OCI-LY1 (cell line): ENCODE measurements at regions not wholly inside any gene's neighbourhood (a gene's known extent, or its start where the extent isn't known, plus 50 kb on each side); places are given as distances from the start of the nearest gene placed in this dataset.
A peak's percentile ranks its signal among the peaks of the same experiment; 100 is the strongest.

ENCODE experiments used
- H2AFZ ChIP-seq: fragments of 200-600 bp; sonication (generic), shearing (Covaris generic); 2 replicates; pipeline ENCODE4 v1.6.0; 2014; ENCODE audit warnings: antibody characterized with exemption, mild to moderate bottlenecking, low read length
- H3F3A ChIP-seq: fragments of 200-600 bp; sonication (generic), shearing (Covaris generic); 2 replicates; pipeline ENCODE4 v1.6.0; 2014; ENCODE audit warnings: mild to moderate bottlenecking, antibody characterized with exemption, low read length, moderate library complexity; ENCODE audit not compliant: insufficient read depth
- H3K27ac ChIP-seq: fragments of 200-600 bp; sonication (generic); 2 replicates; pipeline ENCODE4 v1.5.1; 2014; ENCODE audit warnings: low read length, mixed run types, mild to moderate bottlenecking, low read depth; ENCODE audit not compliant: poor library complexity, severe bottlenecking
- H3K27me3 ChIP-seq: fragments of 200-600 bp; sonication (generic); 2 replicates; pipeline ENCODE4 v1.6.0; 2014; ENCODE audit warnings: antibody characterized with exemption, mild to moderate bottlenecking, low read length, moderate library complexity; ENCODE audit not compliant: insufficient read depth
- H3K36me3 ChIP-seq: fragments of 200-600 bp; sonication (generic); 2 replicates; pipeline ENCODE4 v1.6.1; 2014; ENCODE audit warnings: mild to moderate bottlenecking, antibody characterized with exemption, low read length, moderate library complexity, mixed read lengths; ENCODE audit not compliant: insufficient read depth
- H3K4me1 ChIP-seq: fragments of 200-600 bp; sonication (generic); 2 replicates; pipeline ENCODE4 v1.5.1; 2014; ENCODE audit warnings: mild to moderate bottlenecking, low read length, moderate library complexity; ENCODE audit not compliant: insufficient read depth, severe bottlenecking
- H3K4me2 ChIP-seq: fragments of 200-600 bp; sonication (generic), shearing (Covaris generic); 2 replicates; pipeline ENCODE4 v1.6.1; 2014; ENCODE audit warnings: low read length
- H3K4me3 ChIP-seq: fragments of 200-600 bp; sonication (generic); 2 replicates; pipeline ENCODE4 v1.5.1; 2014; ENCODE audit warnings: low read length, low read depth, mild to moderate bottlenecking, mixed read lengths; ENCODE audit not compliant: poor library complexity, severe bottlenecking
- H3K79me2 ChIP-seq: fragments of 200-600 bp; shearing (Covaris generic); 2 replicates; pipeline ENCODE4 v1.6.1; 2016; ENCODE audit warnings: mixed run types, low read length, mixed read lengths; ENCODE audit not compliant: insufficient read depth
- H3K9ac ChIP-seq: fragments of 200-600 bp; sonication (generic), shearing (Covaris generic); 2 replicates; pipeline ENCODE4 v1.6.1; 2014; ENCODE audit warnings: mild to moderate bottlenecking, low read length, mixed read lengths
- H3K9me2 ChIP-seq: fragments of 200-600 bp; sonication (generic), shearing (Covaris generic); 2 replicates; pipeline ENCODE4 v1.6.1; 2014; ENCODE audit warnings: low read depth, mild to moderate bottlenecking, low read length, mixed read lengths
- H3K9me3 ChIP-seq: fragments of 200-600 bp; shearing (Covaris generic); 2 replicates; pipeline ENCODE4 v1.6.1; 2014; ENCODE audit warnings: low read length, mixed read lengths
- H4K20me1 ChIP-seq: fragments of 200-600 bp; sonication (generic), shearing (Covaris generic); 2 replicates; pipeline ENCODE4 v1.6.0; 2016; ENCODE audit warnings: mild to moderate bottlenecking, low read length; ENCODE audit not compliant: insufficient read depth
- EZH2 ChIP-seq: fragments of 200-600 bp; sonication (generic), shearing (Covaris generic); IDR thresholded peaks from 2 replicates; pipeline ENCODE4 v1.8.0; 2017; ENCODE audit warnings: borderline replicate concordance, mixed run types, mild to moderate bottlenecking, antibody characterized with exemption, low read length, moderate library complexity, mixed read lengths
- TF ChIP-seq, protein P1 (sequence below): fragments of 200-600 bp; sonication (generic), shearing (Covaris generic); IDR thresholded peaks from 2 replicates; pipeline ENCODE4 v1.5.1; 2017; ENCODE audit warnings: mild to moderate bottlenecking, antibody characterized with exemption, low read length, moderate library complexity, mixed read lengths

DNA sequence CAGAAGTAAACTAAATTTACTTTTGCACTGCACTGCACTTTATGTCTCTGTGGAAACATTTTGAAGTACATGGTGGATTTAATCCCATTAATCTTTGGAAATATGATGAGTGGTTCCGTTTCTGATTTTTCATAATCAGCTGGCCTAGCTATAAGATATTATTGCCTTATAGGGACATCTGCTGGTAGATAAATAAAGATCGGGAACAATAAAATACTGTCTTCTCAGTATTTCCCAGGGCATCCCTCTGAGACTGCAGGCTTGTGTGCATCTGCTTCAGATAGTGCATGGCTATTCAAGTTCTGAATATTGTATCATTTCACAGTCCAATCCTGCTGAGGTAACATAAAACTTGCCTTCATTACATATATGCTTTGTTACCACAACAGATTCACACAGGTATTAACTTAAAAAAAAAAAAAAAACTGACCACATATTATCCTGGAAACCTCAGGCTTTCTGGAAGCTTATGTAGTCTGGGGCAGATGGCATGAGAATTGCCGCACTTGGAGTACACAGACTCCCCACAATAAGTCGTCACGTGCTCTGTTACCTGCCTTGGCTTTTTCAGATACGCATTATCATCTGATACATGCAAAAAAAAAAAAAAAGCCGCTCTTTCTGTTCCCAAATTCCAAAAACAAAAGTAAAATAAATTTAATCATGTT is 330.8 kb upstream of the AGTR1 start:
- no peaks in the 10 kb centered on the region for H3K9me3 ChIP-seq
- no peaks in the 10 kb centered on the region for H3F3A ChIP-seq
- no peaks in the 10 kb centered on the region for H4K20me1 ChIP-seq
- no peak overlapping the region for H2AFZ ChIP-seq
- H3K27ac ChIP-seq: no peak overlapping the region
- H3K4me1 ChIP-seq: no peaks in the 10 kb centered on the region
- H3K4me3 ChIP-seq: no peak overlapping the region
- no peak overlapping the region for H3K9ac ChIP-seq
- no peak overlapping the region for H3K4me2 ChIP-seq
- H3K79me2 ChIP-seq: no peaks in the 10 kb centered on the region
- no peak for TF ChIP-seq EZH2
- TF ChIP-seq, protein P1, sequence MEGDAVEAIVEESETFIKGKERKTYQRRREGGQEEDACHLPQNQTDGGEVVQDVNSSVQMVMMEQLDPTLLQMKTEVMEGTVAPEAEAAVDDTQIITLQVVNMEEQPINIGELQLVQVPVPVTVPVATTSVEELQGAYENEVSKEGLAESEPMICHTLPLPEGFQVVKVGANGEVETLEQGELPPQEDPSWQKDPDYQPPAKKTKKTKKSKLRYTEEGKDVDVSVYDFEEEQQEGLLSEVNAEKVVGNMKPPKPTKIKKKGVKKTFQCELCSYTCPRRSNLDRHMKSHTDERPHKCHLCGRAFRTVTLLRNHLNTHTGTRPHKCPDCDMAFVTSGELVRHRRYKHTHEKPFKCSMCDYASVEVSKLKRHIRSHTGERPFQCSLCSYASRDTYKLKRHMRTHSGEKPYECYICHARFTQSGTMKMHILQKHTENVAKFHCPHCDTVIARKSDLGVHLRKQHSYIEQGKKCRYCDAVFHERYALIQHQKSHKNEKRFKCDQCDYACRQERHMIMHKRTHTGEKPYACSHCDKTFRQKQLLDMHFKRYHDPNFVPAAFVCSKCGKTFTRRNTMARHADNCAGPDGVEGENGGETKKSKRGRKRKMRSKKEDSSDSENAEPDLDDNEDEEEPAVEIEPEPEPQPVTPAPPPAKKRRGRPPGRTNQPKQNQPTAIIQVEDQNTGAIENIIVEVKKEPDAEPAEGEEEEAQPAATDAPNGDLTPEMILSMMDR: peak; percentile 25; the same call in 1 of the 2 replicates
- no peaks in the 10 kb centered on the region for H3K27me3 ChIP-seq
- H3K36me3 ChIP-seq: no peaks in the 10 kb centered on the region
- no peaks in the 10 kb centered on the region for H3K9me2 ChIP-seq

DNA sequence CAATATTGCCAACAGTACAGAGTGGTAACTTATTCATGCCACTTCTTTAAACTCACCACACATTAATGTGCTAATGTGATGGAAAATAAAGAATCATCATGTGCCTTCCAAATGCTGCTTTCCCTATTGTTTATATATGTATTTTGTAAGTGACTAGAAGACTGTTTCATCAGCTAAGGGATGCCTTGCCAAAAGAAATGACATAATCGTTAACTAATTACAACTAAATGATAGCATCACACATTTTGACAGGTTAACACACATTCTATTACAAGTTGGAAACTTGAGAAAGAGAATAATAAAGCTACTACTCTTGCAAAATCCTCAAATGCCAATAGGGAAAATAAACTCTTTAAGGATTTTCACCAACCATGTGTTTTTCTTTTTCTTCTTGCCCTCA is 329.9 kb upstream of the AGTR1 start:
- H3K4me1 ChIP-seq: no peaks in the 10 kb centered on the region
- no peak for TF ChIP-seq EZH2
- TF ChIP-seq, protein P1: no peak
- H3K27ac ChIP-seq: no peak overlapping the region
- no peak overlapping the region for H2AFZ ChIP-seq
- no peak overlapping the region for H3K9ac ChIP-seq
- no peaks in the 10 kb centered on the region for H3K36me3 ChIP-seq
- H4K20me1 ChIP-seq: no peaks in the 10 kb centered on the region
- H3F3A ChIP-seq: no peaks in the 10 kb centered on the region
- no peaks in the 10 kb centered on the region for H3K27me3 ChIP-seq
- H3K79me2 ChIP-seq: no peaks in the 10 kb centered on the region
- H3K9me2 ChIP-seq: no peaks in the 10 kb centered on the region
- no peak overlapping the region for H3K4me2 ChIP-seq
- no peaks in the 10 kb centered on the region for H3K9me3 ChIP-seq
- H3K4me3 ChIP-seq: no peak overlapping the region

DNA sequence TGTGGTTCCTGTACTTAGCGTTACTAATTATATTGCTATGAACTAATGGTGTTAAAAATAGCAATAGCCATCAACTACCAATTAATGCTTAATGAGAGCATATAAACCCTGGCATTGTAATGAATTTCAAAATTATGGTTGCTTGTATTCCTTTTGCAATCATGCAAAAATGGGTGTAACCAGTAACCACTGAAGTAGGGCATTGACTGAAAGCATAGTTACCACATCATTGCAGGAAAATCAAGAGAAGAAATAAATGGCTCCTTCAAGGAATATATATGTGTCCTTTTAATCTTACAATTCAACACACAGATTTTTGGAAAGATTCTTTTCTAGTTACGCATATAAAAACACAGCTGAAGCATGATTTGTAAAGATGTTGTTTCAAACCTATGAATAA is 328.3 kb upstream of the AGTR1 start:
- Histone ChIP-seq H4K20me1 (no peaks in the 10 kb centered on the region), H3K9me3 (no peaks in the 10 kb centered on the region), H3K36me3 (no peaks in the 10 kb centered on the region), H3K9ac (no peak overlapping the region), H3K4me2 (no peak overlapping the region), H3K27ac (no peak overlapping the region), H2AFZ (no peak overlapping the region), H3F3A (no peaks in the 10 kb centered on the region), H3K79me2 (no peaks in the 10 kb centered on the region), H3K27me3 (no peaks in the 10 kb centered on the region), H3K9me2 (no peaks in the 10 kb centered on the region), H3K4me1 (no peaks in the 10 kb centered on the region), H3K4me3 (no peak overlapping the region)
- TF ChIP-seq EZH2: no peak
- TF ChIP-seq, protein P1: no peak
